IPS-18c (cell line): ENCODE measurements at regions not wholly inside any gene's neighbourhood (a gene's known extent, or its start where the extent isn't known, plus 50 kb on each side); places are given as distances from the start of the nearest gene placed in this dataset.
"Not testable (repeated sequence)": the region's sequence is repeated elsewhere in the genome, so short reads cannot be mapped to it uniquely, and the experiment has no call there.

Experiments
- H3K4me3 ChIP-seq: 2 replicates; pipeline ENCODE4 v1.7.0; 2013; ENCODE audit warnings: low read depth, mild to moderate bottlenecking, low read length, moderate library complexity; ENCODE audit not compliant: insufficient read depth
- H3K9me3 ChIP-seq: one replicate; pipeline ENCODE4 v1.6.1; 2013; ENCODE audit warnings: mild to moderate bottlenecking, low read length, moderate library complexity; ENCODE audit not compliant: control insufficient read depth, insufficient read depth

DNA sequence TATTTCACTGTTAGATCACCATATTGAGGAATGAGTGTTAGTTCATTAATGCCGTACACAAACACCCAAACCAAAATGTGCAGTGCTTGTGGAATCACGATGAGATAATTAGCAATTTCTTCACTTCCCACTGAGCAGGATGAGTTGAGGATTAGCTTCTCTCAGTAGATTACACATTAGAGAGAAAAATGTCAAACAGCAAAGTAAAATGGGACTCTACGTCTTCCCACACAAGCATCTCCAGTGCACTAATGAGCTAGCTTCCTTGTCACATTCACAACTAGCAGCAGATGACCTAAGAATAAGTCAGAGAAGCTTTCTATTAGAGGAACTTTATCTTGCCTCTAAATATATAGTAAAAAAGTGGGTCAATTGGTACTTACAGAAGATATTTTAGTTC is 926.9 kb downstream of the TSN start:
- no peak overlapping the region for H3K4me3 ChIP-seq
- no peaks in the 10 kb centered on the region for H3K9me3 ChIP-seq

DNA sequence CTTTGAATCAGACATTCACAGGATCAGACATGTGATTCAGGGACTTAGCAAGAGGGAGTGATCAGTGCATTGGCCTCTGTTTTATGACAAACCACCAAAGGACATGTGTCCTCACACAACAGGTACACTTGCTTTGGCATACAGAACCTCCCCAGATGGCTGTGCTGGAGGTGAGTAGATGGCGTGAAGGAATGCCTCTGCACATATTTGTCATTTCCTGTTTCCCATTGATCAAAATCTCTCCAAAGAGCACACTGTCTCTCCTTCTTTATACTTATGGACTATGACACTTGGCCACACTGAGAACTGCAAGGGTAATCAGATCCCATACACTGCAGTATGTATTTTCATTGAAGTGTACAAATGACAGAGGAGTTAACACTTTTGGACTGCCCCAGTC is 927.6 kb downstream of the TSN start:
- no peak overlapping the region for H3K4me3 ChIP-seq
- no peaks in the 10 kb centered on the region for H3K9me3 ChIP-seq

DNA sequence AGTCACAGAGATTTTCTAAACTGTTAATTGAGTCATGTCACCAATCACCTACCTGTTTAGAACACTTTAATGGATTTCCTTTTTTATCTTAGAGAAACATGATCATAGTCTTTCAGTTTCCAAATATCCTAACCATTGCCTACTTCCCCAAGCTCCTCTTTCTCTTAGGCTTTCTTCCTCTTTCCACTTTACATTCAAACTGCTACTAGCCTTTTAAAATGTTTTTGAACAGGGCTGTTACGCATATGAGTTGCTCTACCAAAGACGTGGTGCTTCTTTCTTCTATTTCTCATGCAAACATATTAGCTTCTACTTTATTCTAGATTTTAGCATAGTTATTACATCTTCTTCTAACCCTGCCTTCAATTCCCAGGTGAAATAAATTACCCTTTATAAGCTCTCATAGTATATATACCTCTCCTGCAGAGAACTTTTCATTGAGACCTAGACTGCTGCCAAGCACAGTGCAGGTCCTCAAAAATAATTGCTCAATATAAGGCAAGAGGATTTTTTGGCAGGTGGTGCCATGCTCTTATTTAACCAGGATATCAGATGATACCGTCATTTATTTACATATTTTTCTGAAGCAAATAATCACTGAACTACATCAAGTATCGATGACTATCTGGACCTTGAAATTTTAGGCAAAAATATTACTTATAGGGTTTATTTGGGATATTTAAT is 937.1 kb downstream of the TSN start:
- Histone ChIP-seq H3K9me3 (no peaks in the 10 kb centered on the region), H3K4me3 (no peak overlapping the region)

DNA sequence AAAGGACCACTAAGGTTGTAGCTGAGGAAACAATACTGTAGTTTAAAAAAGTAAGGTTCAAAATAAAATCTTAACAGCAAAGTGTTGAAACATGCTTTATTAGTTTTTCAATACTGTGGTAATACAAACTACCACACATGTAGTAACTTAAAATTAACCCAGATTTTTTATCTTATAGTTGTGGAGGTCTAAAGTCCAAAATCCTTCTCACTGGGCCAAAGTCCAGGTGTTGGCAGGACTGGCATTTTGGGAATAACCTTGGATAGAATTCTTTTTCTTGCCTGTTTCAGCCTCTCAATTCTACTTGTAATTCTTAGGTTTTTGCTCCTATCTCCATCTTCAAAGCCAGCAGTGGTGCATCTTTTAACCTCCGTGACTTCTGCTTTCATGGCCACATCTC is 942.0 kb downstream of the TSN start:
- no peak overlapping the region for H3K4me3 ChIP-seq
- H3K9me3 ChIP-seq, result no peaks in the 10 kb centered on the region

DNA sequence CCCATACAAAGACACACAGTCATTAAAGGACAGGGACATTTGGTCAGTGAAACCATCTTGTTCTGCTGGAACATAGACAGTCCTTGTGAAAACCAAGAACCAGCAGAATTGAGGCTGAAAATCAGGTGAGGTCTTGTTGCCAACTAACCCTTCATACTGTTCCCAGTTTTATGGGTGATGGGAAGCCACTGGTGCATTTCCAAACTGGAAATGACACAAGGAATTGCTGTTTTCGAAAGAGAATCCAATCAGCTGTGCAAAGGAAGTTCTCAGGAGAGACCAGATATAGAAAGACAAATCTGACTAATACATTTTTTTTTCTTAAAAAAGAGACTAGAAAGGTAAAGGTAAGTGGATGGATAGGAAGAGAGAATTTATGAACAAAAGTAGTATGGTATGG is 948.2 kb downstream of the TSN start:
- Histone ChIP-seq H3K9me3 (no peaks in the 10 kb centered on the region), H3K4me3 (no peak overlapping the region)

DNA sequence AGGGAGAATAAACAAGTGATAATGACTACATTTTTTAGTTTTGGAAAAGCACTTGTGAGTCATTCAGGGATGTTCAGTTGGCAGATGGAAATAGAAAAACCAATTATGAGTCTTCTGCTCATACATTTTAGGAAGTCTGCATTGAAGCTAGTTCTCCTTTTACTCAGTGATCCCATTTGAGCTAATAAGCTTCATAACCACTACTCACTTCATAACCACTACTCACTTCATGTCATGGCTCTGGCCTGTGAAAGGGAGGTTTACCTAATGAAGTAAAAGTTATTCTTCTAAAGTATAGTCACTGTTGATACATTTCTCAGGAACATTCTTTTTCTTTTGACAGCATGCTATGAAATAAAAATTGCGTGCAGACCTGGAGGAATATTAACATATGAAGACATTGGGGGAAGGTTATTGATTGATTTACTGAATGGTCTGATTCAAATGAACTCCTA is 948.7 kb downstream of the TSN start:
- Histone ChIP-seq H3K4me3 (no peak overlapping the region), H3K9me3 (no peaks in the 10 kb centered on the region)

DNA sequence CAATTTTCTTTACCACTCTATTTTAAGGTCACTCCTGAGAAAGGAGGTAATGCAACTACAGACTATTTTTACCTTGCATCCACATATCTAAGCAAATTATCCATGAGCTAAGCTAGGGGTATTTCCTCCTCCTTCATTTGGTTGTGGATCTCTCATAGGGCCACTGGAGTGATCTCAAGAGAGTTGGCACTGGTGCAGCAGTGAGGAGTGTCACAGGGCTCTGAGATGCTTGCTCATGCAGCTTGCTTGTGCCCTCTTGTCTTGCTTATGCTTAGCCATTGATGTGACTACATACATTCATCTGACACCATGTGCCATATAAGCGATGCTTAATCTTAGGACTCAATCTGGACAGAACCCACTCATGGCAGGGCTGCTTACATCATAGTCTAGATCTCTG is 950.3 kb downstream of the TSN start:
- no peak overlapping the region for H3K4me3 ChIP-seq

DNA sequence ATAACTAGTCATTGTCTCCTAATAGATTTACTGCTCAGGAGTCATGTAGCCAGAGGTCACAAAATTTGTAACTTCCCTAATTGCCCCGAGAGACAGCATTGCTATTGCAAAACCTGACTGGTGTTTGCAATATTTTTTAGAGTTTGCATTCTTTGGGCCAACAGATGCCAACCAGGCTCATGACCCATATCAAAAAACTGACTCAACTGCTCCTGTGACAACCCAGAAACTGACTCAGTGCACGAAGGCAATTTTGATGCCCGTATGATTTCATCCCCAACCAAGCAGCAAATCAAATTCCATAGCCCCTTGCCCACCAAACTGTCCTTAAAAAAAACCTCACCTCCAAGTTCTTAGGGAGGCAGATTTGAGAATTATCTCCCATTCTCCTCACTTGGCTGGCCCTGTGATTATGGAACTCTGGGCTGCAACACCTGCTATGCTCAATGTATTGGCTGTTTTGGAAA is 951.3 kb downstream of the TSN start:
- Histone ChIP-seq H3K4me3 (no peak overlapping the region), H3K9me3 (no peaks in the 10 kb centered on the region)

More for the DNA sequence above, 950.3 kb downstream of the TSN start:
- H3K9me3 ChIP-seq, result no peaks in the 10 kb centered on the region

DNA sequence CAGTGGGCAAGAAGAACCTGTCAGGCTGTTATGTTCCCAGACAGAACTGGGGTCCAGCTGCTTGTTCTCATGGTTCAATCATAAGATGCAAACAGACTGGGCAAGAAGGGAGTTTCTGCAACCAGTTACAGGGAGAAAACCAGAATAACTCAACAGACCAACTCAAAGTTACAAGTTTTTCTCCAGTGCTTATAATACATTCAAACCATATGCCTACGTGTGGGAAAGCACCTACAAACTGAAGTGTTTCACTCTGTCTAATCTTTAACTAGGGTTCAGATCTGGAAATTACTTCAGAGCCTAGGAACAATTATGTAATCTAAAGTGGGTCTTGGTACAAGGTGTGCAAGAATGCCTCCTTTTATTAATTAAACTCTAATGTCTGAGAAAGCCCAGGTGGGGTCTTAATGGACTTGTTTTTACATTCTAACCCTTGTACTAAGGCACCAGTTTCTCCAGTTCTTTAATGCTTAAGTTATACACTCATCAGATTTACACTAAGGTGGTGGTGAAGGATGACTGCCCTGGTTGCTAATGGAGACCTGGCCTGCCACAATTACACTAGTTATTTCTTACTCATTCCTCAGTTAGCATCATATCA is 951.9 kb downstream of the TSN start:
- Histone ChIP-seq H3K9me3 (no peaks in the 10 kb centered on the region), H3K4me3 (no peak overlapping the region)

DNA sequence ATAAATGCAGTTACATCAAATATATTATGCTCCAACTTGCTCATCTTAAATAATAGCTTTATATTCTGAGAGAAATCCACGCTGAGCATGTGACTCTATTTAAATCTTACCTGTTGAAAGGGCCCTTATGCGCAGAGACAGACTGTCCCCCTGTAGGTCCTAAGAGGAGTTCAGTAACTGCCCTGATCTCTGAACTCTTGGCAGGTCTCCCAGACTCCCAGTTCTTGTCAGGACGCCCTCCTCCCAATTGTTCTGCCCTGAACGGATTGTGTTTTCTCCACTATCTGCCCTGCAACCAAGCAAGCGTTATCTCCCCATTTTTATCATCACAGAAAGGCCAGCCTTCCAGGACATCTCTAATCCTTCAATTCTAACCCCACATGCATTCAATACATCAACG is 954.6 kb downstream of the TSN start:
- Histone ChIP-seq H3K9me3 (no peaks in the 10 kb centered on the region), H3K4me3 (no peak overlapping the region)

DNA sequence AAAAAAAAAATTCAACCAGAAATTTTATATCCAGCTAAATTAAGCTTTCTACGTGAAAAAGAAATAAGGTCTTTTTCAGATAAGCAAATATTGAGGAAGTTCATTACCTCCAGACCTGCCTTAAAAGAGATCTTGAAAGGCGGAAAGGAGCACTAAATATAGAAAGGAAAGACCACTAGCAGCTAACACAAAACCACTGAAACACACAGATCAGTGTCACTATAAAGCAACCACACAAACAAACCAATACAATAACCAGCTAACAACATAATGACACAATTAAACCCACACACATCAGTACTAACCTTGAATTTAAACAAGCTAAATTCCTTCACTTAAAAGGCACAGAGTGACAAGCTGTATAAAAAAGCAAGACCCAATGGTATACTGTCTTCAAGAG is 958.3 kb downstream of the TSN start:
- Histone ChIP-seq H3K4me3 (no peak overlapping the region), H3K9me3 (no peaks in the 10 kb centered on the region)

DNA sequence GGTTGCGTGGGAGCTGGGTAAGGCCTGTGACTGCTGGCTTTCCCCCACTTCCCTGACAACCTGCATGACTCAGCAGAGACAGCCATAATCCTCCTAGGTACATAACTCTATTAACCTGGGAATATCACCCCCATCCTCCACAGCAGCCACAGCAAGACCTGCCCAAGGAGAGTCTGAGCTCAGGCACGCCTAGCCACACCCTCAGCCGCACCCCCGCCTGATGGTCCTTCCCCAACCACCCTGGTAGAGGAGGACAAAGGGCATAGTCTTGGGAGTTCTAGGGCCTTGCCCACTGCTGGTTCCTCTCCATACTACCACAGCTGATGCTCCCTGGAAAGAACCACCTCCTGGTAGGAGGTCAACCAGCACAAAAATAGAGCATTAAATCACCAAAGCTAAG is 965.4 kb downstream of the TSN start:
- not testable (repeated sequence) for H3K9me3 ChIP-seq, H3K4me3 ChIP-seq

DNA sequence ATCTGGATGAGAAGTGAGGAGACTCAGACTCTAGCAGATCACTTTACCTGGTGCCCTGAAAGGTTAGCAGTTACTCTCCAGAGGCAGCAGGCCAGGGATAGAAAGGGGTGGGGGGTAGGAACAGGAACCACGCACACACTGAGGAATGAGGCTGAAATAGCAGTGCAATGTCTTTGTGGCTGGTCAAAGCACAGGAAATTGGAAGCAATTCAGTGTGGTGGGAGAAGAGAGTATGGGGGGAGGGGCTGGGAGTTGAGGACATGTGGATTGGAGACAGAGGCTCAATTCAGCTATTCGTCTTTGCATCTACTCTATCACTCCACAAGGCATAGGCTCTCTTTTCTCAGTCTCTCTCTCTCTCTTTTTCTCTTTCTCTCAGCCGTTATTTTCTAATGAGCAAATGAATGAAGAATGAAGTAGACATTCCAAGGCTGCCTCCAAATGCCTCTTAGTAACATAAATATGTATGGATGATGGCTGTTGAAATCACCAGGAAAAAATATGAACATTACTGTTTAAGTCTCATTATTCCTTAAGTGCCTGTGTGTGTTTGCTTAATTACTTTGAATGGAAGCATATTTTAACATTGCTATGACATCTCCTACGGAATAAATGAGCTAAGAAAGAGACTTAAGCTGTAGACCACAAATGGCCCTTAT is 979.4 kb downstream of the TSN start:
- Histone ChIP-seq H3K4me3 (no peak overlapping the region), H3K9me3 (no peaks in the 10 kb centered on the region)

DNA sequence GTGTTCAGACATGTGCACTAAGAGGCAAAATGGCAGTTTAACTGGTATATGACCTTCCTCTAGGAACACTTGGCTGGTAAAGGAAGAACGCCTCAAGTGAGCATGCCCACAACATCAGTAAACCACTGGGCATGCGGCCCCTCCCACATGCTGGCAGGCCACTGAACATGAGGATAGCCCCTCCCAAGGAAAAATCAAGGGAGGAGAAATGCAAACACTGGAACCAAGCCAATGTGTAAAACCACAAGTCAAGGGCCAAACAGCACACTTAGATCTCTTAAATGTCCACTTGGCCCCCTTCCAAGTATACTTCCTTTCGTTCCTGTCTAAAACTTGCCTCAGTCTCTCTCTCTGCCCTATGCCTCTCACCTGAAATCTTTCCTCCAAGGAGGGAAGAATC is 980.8 kb downstream of the TSN start:
- Histone ChIP-seq H3K9me3 (no peaks in the 10 kb centered on the region), H3K4me3 (no peak overlapping the region)

DNA sequence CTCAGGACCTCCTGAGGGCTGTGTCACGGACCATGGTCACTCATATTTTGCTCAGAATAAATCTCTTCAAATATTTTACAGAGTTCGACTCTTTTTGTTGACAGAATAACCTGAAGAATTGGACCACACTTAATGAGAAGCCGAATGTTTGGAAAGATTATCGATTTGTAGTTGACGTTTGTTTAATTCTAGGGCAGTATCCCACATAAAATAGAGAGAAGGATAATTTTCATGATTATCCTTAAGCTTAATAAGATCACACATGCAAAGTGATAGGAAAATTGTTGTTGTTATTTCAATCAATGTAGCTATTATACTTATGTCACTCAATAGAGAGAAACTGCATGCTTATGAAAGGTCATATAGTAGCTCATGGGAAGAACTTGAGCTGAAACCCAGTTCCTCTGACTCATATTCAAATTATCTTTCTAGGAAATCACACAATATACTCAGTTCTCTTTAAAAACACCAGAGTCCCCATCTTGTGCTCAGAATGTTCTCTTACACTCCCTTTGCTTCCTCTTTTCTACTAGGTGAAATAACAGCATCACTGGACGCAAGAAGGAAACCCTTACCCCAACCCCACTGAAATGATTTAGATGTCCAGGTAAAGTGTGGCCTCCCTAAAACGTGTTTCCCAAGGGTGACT is 982.1 kb downstream of the TSN start:
- no peaks in the 10 kb centered on the region for H3K9me3 ChIP-seq
- no peak overlapping the region for H3K4me3 ChIP-seq

DNA sequence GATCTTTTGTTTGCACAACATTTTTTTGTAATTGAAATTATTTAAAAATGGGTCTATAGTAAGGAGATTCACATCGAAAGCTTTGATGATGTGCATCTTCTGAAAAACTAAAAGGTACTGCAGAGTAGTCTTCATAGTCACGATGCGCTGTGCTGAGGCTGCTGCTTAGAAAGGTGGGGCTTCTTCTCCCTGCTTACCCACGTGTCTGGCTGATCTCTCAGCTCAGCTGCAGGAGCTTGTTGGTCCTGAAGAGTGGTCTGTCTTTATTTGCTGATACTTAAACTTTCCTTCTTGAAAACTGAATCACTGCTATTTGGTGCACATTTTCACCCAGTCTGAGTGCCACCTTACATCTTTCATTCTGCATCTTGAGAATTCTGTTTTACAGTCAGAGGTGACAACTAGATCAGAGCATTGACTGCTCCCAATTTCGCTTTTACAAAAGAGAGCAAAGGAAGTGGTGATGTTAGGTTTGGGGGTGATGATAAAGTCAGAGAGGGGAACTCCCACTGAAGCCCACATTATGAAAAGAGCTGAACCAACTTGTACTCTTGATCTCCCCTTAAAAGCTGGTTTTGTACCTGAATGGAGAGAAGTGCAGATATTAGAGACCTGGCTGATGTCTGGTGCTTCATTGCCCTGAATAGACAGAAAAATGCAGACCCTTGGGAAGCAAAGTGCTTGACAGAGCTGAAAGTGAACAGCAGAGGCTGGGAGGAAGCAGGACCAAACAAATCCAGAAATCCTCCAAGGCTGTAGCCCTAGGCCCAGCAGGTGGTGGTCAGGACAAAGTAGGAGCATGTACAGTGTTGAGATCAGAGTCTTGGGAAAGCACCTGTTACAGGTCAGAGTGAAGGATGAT is 984.5 kb downstream of the TSN start:
- H3K9me3 ChIP-seq, result no peaks in the 10 kb centered on the region
- no peak overlapping the region for H3K4me3 ChIP-seq

DNA sequence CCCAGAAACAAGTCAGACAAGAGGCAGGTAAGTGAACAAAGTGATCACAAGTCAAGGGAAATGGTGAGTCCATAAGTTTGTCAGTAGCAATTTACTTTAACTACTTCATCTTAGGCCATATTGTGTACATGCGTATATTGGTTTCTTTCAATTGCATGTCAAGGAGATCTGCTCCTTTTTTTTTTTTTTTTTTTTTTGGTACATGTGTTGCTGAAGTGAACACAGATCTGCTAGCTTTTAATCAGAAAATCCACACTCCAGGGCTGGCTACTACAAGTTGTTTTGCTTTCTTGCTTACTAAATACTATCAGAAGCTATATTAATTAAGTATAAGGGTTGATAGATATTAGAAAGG is 985.1 kb downstream of the TSN start:
- Histone ChIP-seq H3K4me3 (no peak overlapping the region), H3K9me3 (no peaks in the 10 kb centered on the region)
